ENCODE measurements at regions not wholly inside any gene's neighbourhood (a gene's known extent, or its start where the extent isn't known, plus 50 kb on each side); places are given as distances from the start of the nearest gene placed in this dataset.

GRCh38 chr1:195075973-195076372, 1532.3 kb downstream of the KCNT2 start:
- Histone ChIP-seq H3K27me3 (no peaks in the 10 kb centered on the region), H3K36me3 (no peaks in the 10 kb centered on the region), H3K4me3 (no peak overlapping the region), H3K4me1 (no peaks in the 10 kb centered on the region), H3K9me3 (no peaks in the 10 kb centered on the region), H3K27ac (no peak overlapping the region)
- DNase-seq (no peak), ATAC-seq (no peak)
- intact Hi-C loops (cut with DNase I), result no loop called here
- TF ChIP-seq CTCF (IDR thresholded peaks at IDR 0.05), result no peak

GRCh38 chr1:195071461-195071860, 1536.8 kb downstream of the KCNT2 start:
- Histone ChIP-seq H3K9me3 (no peaks in the 10 kb centered on the region), H3K27me3 (no peaks in the 10 kb centered on the region), H3K4me3 (no peak overlapping the region), H3K27ac (no peak overlapping the region), H3K4me1 (no peaks in the 10 kb centered on the region), H3K36me3 (no peaks in the 10 kb centered on the region)
- DNase-seq, result no peak
- ATAC-seq, result no peak
- no peak for TF ChIP-seq CTCF (IDR thresholded peaks at IDR 0.05)
- intact Hi-C loops (cut with DNase I), result no loop called here

DNA sequence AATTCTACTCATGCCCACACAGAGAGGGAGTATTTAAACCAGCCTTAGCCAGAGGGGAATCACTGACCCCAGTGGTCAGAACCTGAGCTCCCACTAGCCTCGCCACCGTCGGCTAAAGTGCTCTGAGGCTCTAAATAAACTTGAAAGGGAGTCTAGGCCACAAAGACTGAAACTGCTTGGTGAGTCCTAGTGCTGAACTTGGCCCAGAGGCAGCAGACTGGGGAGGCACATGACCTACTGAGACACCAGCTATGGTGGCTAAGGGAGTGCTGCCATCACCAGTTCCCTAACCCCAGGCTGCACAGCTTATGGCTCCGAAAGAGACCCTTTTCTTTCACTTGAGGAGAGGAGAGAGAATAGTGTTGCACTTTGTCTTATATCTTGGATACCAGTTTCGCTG, 1542.8 kb downstream of the KCNT2 start:
- H3K4me3 ChIP-seq, result no peak overlapping the region
- no peak overlapping the region for H3K27ac ChIP-seq
- H3K4me1 ChIP-seq, result no peaks in the 10 kb centered on the region
- DNase-seq (no peak), ATAC-seq (no peak)
- H3K9me3 ChIP-seq, result no peaks in the 10 kb centered on the region
- intact Hi-C loops (cut with DNase I), result no loop called here
- TF ChIP-seq CTCF (IDR thresholded peaks at IDR 0.05), result no peak
- no peaks in the 10 kb centered on the region for H3K27me3 ChIP-seq
- H3K36me3 ChIP-seq, result no peaks in the 10 kb centered on the region

DNA sequence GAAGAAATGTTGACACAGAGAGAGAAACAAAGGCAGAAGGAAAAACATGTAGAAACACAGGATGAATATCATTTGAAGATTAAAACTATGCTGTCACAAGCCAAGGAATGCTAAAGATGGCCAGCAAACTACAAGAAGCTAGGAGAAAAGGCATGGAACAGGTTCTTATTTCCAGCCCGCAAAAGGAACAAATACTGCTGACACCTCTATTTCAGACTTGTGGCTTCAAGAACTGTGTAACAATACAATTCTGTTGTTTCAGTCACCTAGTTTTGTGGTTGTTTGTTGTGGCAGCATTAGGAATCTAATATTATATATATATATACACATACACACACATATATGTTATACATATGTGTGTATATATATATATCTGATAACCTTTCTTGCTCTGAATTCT, 1543.9 kb downstream of the KCNT2 start:
- Histone ChIP-seq H3K36me3 (no peaks in the 10 kb centered on the region), H3K4me1 (no peaks in the 10 kb centered on the region), H3K9me3 (no peaks in the 10 kb centered on the region), H3K4me3 (no peak overlapping the region), H3K27ac (no peak overlapping the region), H3K27me3 (no peaks in the 10 kb centered on the region)
- DNase-seq (no peak), ATAC-seq (no peak)
- TF ChIP-seq CTCF (IDR thresholded peaks at IDR 0.05), result no peak
- intact Hi-C loops (cut with DNase I), result no loop called here

DNA sequence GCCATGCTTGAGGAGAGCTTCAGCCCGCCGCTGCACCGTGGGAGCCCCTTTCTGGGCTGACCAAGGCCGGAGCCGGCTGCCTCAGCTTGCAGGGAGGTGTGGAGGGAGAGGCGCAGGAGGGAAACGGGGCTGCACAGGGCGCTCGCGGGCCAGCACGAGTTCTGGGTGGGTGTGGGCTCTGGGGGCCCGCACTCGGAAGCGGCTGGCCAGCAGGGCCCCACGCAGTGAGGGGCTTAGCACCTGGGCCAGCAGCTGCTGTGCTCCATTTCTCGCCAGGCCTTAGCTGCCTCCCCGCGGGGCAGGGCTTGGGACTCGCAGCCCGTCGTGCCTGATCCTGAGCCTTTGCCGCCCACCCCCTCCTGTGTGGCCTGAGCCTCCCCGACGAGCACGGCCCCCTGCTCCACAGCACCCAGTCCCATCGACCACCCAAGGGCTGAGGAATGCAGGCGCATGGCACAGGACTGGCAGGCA, 1554.0 kb downstream of the KCNT2 start:
- H3K4me3 ChIP-seq, result no peak overlapping the region
- no peak overlapping the region for H3K27ac ChIP-seq
- no peak for TF ChIP-seq CTCF (IDR thresholded peaks at IDR 0.05)
- no peaks in the 10 kb centered on the region for H3K27me3 ChIP-seq
- H3K4me1 ChIP-seq, result no peaks in the 10 kb centered on the region
- intact Hi-C loops (cut with DNase I), result no loop called here
- ATAC-seq, result no peak
- DNase-seq, result peak in 1 of 4 donors; percentile 73
- H3K9me3 ChIP-seq, result no peaks in the 10 kb centered on the region
- H3K36me3 ChIP-seq, result no peaks in the 10 kb centered on the region

Measured in left lung (tissue), 4 donors.